K562 (cell line): ENCODE measurements at regions not wholly inside any gene's neighbourhood (a gene's known extent, or its start where the extent isn't known, plus 50 kb on each side); places are given as distances from the start of the nearest gene placed in this dataset.

ENCODE experiments used
- ATAC-seq: fragments of 200-7000 bp; cut with Tn5 transposase; 3 replicates; pipeline ENCODE4 v1.9.1; 2020; ENCODE audit warnings: moderate library complexity
- BruUV-seq: library from RNA; stranded (reverse); fragments of 400-500 nt; replicated peaks from 2 replicates; lab custom pipeline; 2021; lab: Mats Ljungman, UMichigan
- CTCF ChIA-PET: fragments of 300-600 bp; formaldehyde crosslinking; extraction: SDS; loops from one replicate; lab custom pipeline; 2021; ENCODE audit warnings: low intra/inter-chr PET ratio; lab: Yijun Ruan, JAX
- POLR2A ChIA-PET: fragments of 300-600, 350-650 bp; sonication (Branson Sonifier 250); formaldehyde crosslinking; extraction: SDS; loops from one replicate; lab custom pipeline; 2021; ENCODE audit warnings: antibody characterized with exemption, inconsistent platforms; lab: Yijun Ruan, JAX
- DNase-seq, 4 experiments: peaks; one replicate each; pipeline versions ENCODE4 v3.0.0 to v3.0.0-alpha.2; 2011 to 2018; ENCODE audit warnings: low spot score in 3 of 4, mixed read lengths in 3 of 4; ENCODE audit errors: extremely low read depth in 1 of 4
- FAIRE-seq: peaks from 2 replicates; lab custom pipeline; 2011; peaks lifted over from hg19 to GRCh38; lab: Jason Lieb, UNC
- H2AFZ ChIP-seq: 2 replicates; pipeline ENCODE4 v1.6.0; 2011; ENCODE audit warnings: low read depth, low read length, control low read depth, inconsistent platforms
- H3K27ac ChIP-seq: fragments of 200-600 bp; 3 replicates; pipeline ENCODE4 v1.8.0; 2011; ENCODE audit warnings: low read depth, mild to moderate bottlenecking, control low read depth, inconsistent platforms, low read length, moderate library complexity, mixed read lengths; ENCODE audit errors: extremely low read depth
- H3K27me3 ChIP-seq, 2 experiments: fragments of 300-600 bp in 1 of 2; 2 replicates in 1 of 2; 3 replicates in 1 of 2; pipeline versions ENCODE4 v1.6.0 to v1.8.0; 2011; ENCODE audit warnings: inconsistent platforms in 2 of 2, low read length in 2 of 2, mild to moderate bottlenecking in 1 of 2, mixed read lengths in 1 of 2, moderate library complexity in 1 of 2; ENCODE audit not compliant: control insufficient read depth in 2 of 2, insufficient read depth in 2 of 2
- H3K36me3 ChIP-seq: fragments of 300-600 bp; 3 replicates; pipeline ENCODE4 v1.8.0; 2011; ENCODE audit warnings: mild to moderate bottlenecking, low read length, inconsistent platforms; ENCODE audit not compliant: control insufficient read depth, insufficient read depth
- H3K4me1 ChIP-seq, 2 experiments: fragments of 200-600 bp in 1 of 2; replicated peaks in 1 of 2; 2 replicates in 1 of 2; 3 replicates in 1 of 2; pipeline versions ENCODE4 v1.5.1 to v1.8.0; 2011; ENCODE audit warnings: inconsistent platforms in 2 of 2, low read length in 2 of 2, mild to moderate bottlenecking in 1 of 2, mixed read lengths in 1 of 2, moderate library complexity in 1 of 2; ENCODE audit not compliant: control insufficient read depth in 2 of 2, insufficient read depth in 2 of 2
- H3K4me2 ChIP-seq: 2 replicates; pipeline ENCODE4 v1.6.1; 2011; ENCODE audit warnings: low read length, control low read depth, inconsistent platforms, mixed read lengths; ENCODE audit not compliant: insufficient read depth
- H3K4me3 ChIP-seq: fragments of 200-600 bp; sonication (generic), shearing (Covaris generic); 2 replicates; pipeline ENCODE4 v1.5.1; 2016; ENCODE audit warnings: control low read depth, inconsistent platforms
- H3K79me2 ChIP-seq: fragments of 200-600 bp; 3 replicates; pipeline ENCODE4 v1.8.0; 2011; ENCODE audit warnings: low read length, inconsistent platforms; ENCODE audit not compliant: control insufficient read depth, insufficient read depth
- H3K9ac ChIP-seq, 2 experiments: 2 replicates each; pipeline versions ENCODE4 v1.6.0 to v1.6.1; 2011; ENCODE audit warnings: low read depth in 2 of 2, low read length in 2 of 2, control low read depth in 1 of 2, inconsistent platforms in 1 of 2, mild to moderate bottlenecking in 1 of 2, mixed read lengths in 1 of 2; ENCODE audit not compliant: insufficient read depth in 1 of 2
- H3K9me1 ChIP-seq: one replicate; pipeline ENCODE4 v1.6.0; 2011; ENCODE audit warnings: inconsistent platforms, mild to moderate bottlenecking, low read length, moderate library complexity; ENCODE audit not compliant: control insufficient read depth, insufficient read depth
- H3K9me3 ChIP-seq: replicated peaks from 2 replicates; pipeline ENCODE4 v1.5.1; 2011; ENCODE audit warnings: low read depth, low read length, inconsistent platforms; ENCODE audit not compliant: control insufficient read depth, insufficient read depth
- H4K20me1 ChIP-seq: replicated peaks from 2 replicates; pipeline ENCODE4 v1.6.1; 2011; ENCODE audit warnings: low read length, inconsistent platforms, mixed read lengths; ENCODE audit not compliant: control insufficient read depth, insufficient read depth
- C11orf30 ChIP-seq: fragments of 450-650 bp; IDR thresholded peaks from 2 replicates; pipeline ENCODE4 v1.6.1; 2016; ENCODE audit warnings: low read depth, mild to moderate bottlenecking
- CXXC5 ChIP-seq: fragments of 250-450 bp; sonication (Bioruptor Pico); IDR thresholded peaks from 2 replicates; pipeline ENCODE4 v1.8.0; 2022; ENCODE audit warnings: inconsistent platforms, mild to moderate bottlenecking, moderate library complexity
- GTF2F1 ChIP-seq: IDR thresholded peaks from 2 replicates; pipeline ENCODE4 v1.6.1; 2011; ENCODE audit warnings: low read depth, low read length, improper control_type of control experiment
- PHTF2 ChIP-seq: fragments of 250-450 bp; sonication (Bioruptor Pico); IDR thresholded peaks from 2 replicates; pipeline ENCODE4 v1.5.0; 2021; ENCODE audit warnings: mild to moderate bottlenecking
- SREBF2 ChIP-seq: sonication (generic); formaldehyde crosslinking; IDR thresholded peaks from 2 replicates; pipeline ENCODE4 v1.4.0; 2020; ENCODE audit warnings: mild to moderate bottlenecking, missing genetic modification reagents
- USF2 ChIP-seq: sonication (generic); formaldehyde crosslinking; IDR thresholded peaks from 2 replicates; pipeline ENCODE4 v1.5.0; 2020; ENCODE audit warnings: missing genetic modification reagents
- ZFP91 ChIP-seq: sonication (generic); formaldehyde crosslinking; IDR thresholded peaks from 2 replicates; pipeline ENCODE4 v1.8.0; 2022; ENCODE audit warnings: mild to moderate bottlenecking, missing genetic modification reagents
- WGBS: fragments of 100-300 bp; shearing (Covaris generic); methylation state at CpG from one replicate; pipeline ENCODE4 v1.1.6; 2016; ENCODE audit warnings: low coverage, mixed read lengths; ENCODE audit not compliant: insufficient coverage; ENCODE audit errors: missing lambda C conversion rate; 5-methylcytosine and 5-hydroxymethylcytosine counted together
- in situ Hi-C: fragments of 300-500 bp; cut with MboI; formaldehyde crosslinking; loops from 4 replicates; pipeline ENCODE4 v1.15.0; 2018; ENCODE audit warnings: inconsistent platforms, mixed read lengths
- intact Hi-C: fragments of 100-400 bp; cut with micrococcal nuclease; formaldehyde crosslinking; loops from 2 replicates; pipeline ENCODE4 v1.14.2; 2022

GRCh38 chr4:138013625-138014024, 228.5 kb downstream of the SLC7A11 start:
- Histone ChIP-seq H4K20me1 (no peaks in the 10 kb centered on the region), H3K4me3 (no peak overlapping the region), H3K27ac (no peak overlapping the region), H3K9ac (no peak overlapping the region), H3K79me2 (no peaks in the 10 kb centered on the region), H3K4me2 (no peak overlapping the region), H3K9me3 (no peaks in the 10 kb centered on the region), H2AFZ (no peak overlapping the region), H3K9me1 (no peaks in the 10 kb centered on the region), H3K4me1 (no peaks in the 10 kb centered on the region; a peak in 1 of 5 replicates), H3K27me3 (no peaks in the 10 kb centered on the region), H3K36me3 (no peaks in the 10 kb centered on the region)
- POLR2A ChIA-PET: no interaction called here
- TF ChIP-seq C11orf30 (0 out of 2 replicates have a peak, but pooled peaks have one; percentile 20), SREBF2 (CRISPR knock-in tag) (no peak)
- CTCF ChIA-PET: no interaction called here
- WGBS: 10% methylated on average over 3 of the region's 3 CpGs
- BruUV-seq: no TSS peak
- FAIRE-seq: no peak
- ATAC-seq: no peak
- no peak for DNase-seq
- intact Hi-C loops (no loop called here), in situ Hi-C loops (no loop called here)

- intact Hi-C loops: no loop called here
- TF ChIP-seq GTF2F1 (no peak), CXXC5 (no peak), USF2 (CRISPR knock-in tag) (no peak), PHTF2 (CRISPR knock-in tag) (no peak), ZFP91 (no peak)
Measured at GRCh38 chr4:138010639-138011038, 231.5 kb downstream of the SLC7A11 start.

More at GRCh38 chr4:138010639-138011038, 231.5 kb downstream of the SLC7A11 start:
- Histone ChIP-seq H3K9ac (no peak overlapping the region), H4K20me1 (no peaks in the 10 kb centered on the region), H3K4me3 (no peak overlapping the region), H3K79me2 (no peaks in the 10 kb centered on the region), H3K9me3 (no peaks in the 10 kb centered on the region), H3K27ac (no peak overlapping the region), H3K4me1 (no peaks in the 10 kb centered on the region; a peak in 1 of 5 replicates), H3K36me3 (no peaks in the 10 kb centered on the region), H3K9me1 (no peaks in the 10 kb centered on the region), H3K27me3 (no peaks in the 10 kb centered on the region), H3K4me2 (no peak overlapping the region), H2AFZ (no peak overlapping the region)
- in situ Hi-C loops: no loop called here
- CTCF ChIA-PET: no interaction called here
- no TSS peak for BruUV-seq
- FAIRE-seq (no peak), DNase-seq (no peak), ATAC-seq (no peak)
- POLR2A ChIA-PET: no interaction called here
